GM12872 (cell line): ENCODE measurements at regions not wholly inside any gene's neighbourhood (a gene's known extent, or its start where the extent isn't known, plus 50 kb on each side); places are given as distances from the start of the nearest gene placed in this dataset.

Experiments
- TF ChIP-seq, protein P1 (sequence below): IDR thresholded peaks from 3 replicates; pipeline ENCODE4 v1.5.1; 2011; ENCODE audit warnings: low read depth, mild to moderate bottlenecking, low read length, moderate library complexity; ENCODE audit not compliant: insufficient read depth

DNA sequence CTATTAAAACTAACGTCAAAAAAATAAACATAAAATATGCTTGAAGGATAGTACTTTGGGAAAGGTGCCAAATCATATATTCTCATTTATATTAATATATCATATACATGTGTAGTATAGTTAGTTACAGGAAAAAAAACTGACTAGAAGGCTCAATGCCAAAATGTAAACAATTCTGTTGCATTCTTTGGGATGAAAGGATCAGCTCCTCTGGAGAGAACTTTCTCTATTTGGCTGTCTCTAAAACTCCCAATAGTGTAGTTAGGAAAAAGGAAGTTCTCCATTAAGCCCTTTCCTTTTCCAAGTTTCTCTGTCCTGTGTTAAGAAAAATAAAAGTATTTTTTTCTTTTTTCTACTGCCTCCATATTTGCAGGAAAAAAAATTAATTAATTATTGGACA lies 86.5 kb upstream of the BTN3A2 start:
- TF ChIP-seq, protein P1, sequence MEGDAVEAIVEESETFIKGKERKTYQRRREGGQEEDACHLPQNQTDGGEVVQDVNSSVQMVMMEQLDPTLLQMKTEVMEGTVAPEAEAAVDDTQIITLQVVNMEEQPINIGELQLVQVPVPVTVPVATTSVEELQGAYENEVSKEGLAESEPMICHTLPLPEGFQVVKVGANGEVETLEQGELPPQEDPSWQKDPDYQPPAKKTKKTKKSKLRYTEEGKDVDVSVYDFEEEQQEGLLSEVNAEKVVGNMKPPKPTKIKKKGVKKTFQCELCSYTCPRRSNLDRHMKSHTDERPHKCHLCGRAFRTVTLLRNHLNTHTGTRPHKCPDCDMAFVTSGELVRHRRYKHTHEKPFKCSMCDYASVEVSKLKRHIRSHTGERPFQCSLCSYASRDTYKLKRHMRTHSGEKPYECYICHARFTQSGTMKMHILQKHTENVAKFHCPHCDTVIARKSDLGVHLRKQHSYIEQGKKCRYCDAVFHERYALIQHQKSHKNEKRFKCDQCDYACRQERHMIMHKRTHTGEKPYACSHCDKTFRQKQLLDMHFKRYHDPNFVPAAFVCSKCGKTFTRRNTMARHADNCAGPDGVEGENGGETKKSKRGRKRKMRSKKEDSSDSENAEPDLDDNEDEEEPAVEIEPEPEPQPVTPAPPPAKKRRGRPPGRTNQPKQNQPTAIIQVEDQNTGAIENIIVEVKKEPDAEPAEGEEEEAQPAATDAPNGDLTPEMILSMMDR = no peak

DNA sequence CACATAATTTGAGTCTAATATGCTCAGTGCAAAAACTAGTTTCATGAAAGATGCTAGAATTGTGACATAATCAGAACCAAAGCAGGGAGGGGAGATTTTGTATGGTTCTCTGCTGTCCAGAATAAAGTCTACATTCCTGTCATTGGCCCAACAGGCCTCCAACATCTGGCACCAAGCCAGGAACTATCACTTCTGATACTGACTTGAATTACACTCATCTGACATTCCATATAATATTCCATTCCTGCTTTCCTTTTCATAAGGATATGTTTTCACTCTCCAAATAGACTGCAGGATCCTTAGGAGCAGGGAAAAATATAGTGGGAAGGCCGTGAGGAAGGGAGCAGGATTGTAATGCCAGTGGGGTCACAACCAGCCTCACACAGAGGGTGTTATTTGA lies 84.6 kb upstream of the BTN3A2 start:
- TF ChIP-seq, protein P1 = no peak

DNA sequence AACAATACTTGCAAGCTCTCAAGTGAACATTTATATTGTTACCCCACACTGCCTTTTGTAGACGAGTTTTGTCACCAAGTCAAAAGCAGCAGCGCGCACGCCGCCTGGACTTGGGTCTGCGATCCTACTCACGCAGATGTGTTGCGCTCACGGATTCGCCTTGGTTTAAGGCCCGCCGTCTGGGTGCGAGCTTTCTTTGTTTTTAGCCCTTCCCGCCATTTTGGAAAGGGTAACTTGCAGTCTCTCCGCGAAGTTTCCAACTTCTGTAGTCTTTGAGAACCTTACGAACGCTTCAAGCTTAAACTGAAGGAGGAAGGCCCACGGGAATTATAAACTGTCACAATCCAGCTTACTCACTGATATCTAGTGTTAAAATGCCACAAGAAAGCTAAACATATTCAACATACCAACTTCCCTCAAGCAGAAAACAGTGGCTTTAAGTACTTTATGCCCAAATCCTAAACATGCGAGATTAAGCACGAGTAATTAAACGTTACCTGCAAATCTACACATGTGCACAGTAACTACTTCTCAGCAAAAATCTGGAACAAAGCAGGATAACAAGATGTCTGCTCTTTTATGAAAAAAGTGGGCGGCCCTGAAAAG lies 80.4 kb upstream of the BTN3A2 start:
- TF ChIP-seq, protein P1 = no peak

DNA sequence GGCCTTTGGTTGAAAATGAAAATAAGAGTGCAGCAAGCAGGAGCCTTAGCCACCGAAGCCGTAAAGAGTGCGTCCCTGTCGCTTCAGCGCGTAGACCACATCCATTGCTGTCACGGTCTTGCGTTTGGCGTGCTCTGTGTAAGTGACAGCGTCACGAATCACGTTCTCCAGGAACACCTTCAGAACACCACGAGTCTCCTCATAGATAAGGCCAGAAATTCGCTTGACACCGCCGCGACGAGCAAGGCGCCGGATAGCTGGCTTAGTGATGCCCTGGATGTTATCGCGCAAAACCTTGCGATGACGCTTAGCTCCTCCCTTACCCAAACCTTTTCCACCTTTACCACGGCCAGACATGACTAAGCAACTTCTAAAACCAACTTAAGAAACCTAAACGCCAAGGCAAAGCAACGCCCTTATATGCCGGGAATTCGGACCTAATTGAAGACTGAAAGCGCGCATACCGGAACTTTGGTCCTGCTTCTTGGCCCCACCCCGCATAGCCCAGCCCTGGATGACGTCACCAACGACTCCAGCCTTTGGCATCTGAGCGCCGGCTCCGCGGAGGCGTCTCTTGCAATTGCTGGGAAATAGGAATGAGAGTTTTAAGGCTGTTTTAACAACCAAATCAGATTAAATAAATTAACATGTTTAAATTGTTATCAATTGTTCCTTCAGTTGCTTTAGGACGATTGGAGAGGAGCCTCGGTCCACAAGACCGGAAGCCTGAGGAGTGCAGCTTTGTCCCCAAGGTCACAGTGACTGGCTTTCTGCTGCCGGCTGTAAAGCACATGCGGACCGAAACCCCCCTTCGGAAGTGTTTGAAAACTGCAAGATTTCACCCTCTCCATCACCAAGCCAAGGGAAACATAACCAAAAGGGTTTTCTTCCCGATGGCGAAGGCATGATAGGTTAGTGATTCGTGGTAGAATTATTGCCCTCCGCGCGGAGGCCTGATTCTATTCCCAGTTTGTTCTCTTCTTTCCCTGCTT lies 79.6 kb upstream of the BTN3A2 start:
- TF ChIP-seq, protein P1 = no peak

DNA sequence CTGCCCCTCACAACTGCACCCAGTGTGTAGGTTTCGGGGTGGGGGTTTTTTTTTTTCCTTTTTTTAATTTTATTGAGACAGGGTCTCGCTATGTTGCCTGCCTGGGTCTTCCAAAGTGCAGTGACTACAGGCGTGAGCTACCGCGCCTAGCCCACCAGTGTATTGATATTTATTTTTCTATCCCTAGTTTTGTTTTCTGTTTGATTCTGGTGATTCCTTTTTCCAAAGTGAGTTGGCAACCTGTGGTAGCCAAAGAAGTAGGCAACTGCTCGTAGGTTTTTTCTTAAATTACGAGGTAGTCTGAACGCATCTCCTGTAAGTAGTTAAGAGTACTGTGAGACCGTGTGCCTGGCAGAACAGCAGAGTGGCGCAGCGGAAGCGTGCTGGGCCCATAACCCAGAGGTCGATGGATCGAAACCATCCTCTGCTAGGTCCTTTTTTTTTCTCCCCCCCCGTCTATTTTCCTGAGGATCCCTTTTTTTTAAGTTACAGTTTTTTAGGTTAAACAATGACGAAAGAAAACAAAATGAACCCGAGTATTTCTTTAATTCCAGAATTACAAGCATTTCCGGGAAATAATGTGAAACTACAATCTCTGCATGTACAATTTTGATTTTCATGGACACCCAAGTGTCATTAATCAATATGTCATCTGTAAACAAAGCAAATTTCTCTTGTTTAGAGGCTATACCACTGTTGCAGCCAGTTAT lies 78.7 kb upstream of the BTN3A2 start:
- TF ChIP-seq, protein P1 = no peak

DNA sequence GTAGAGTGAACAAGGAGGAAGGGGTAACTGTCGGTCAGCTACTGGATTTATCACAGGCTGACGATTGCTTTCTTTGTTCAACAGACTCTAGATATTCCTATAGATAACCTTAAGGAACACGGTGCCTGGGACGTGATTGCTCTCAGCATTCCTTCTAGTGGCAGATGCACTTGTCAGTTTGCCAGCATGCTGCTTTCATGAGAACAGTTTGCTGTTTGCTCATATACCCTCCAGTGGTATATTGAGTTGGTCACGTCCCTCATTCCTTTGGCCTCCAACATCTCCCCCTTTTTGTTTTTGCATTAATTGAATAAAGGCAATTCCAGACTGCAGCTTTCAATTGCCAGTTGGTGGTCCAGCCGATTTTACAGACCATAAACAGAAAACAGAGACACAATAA lies 76.8 kb upstream of the BTN3A2 start:
- TF ChIP-seq, protein P1 = no peak

DNA sequence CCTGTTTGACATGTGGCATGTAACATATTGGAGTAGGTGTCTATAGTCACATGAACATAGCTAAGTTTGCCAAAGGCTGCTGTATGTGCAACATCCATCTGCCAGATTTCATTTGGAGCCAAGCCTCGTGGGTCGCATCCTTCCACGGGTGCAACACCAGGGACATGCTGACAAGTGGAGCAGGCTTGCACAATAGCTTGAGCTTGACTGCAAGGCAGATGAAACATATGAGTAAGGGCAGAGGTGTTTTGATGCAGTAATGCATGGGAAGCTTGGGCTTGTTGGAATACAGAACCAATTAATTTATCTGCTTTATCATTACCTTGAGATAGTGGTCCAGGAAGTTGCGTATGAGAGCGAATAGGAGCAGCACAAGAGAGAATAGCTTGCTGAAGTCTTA lies 74.1 kb upstream of the BTN3A2 start:
- TF ChIP-seq, protein P1 = no peak
